HepG2 (cell line): ENCODE measurements at regions not wholly inside any gene's neighbourhood (a gene's known extent, or its start where the extent isn't known, plus 50 kb on each side); places are given as distances from the start of the nearest gene placed in this dataset.

Experiments
- ATAC-seq: fragments of 200-7000 bp; cut with Tn5 transposase; 3 replicates; pipeline ENCODE4 v1.9.1; 2020; ENCODE audit warnings: mild to moderate bottlenecking, moderate library complexity
- BruUV-seq: library from RNA; stranded (reverse); fragments of 400-500 nt; replicated peaks from 2 replicates; lab custom pipeline; 2021; lab: Mats Ljungman, UMichigan
- CTCF ChIA-PET: fragments of 300-600 bp; formaldehyde crosslinking; extraction: SDS; loops from one replicate; lab custom pipeline; 2021; ENCODE audit warnings: low total read pairs, inconsistent platforms, low intra/inter-chr PET ratio; lab: Yijun Ruan, JAX
- POLR2A ChIA-PET: fragments of 350-600 bp; sonication (Branson Sonifier 250); formaldehyde crosslinking; loops from one replicate; lab custom pipeline; 2020; ENCODE audit warnings: antibody characterized with exemption, inconsistent platforms; lab: Yijun Ruan, JAX
- DNase-seq: peaks from one replicate; pipeline ENCODE4 v3.0.0-alpha.2; 2015; ENCODE audit warnings: low spot score
- FAIRE-seq: peaks from 3 replicates; lab custom pipeline; 2011; peaks lifted over from hg19 to GRCh38; lab: Jason Lieb, UNC
- H2AFZ ChIP-seq: one replicate; pipeline ENCODE4 v1.6.1; 2011; ENCODE audit warnings: low read length, inconsistent platforms
- H3K27ac ChIP-seq: fragments of 300-600 bp; 3 replicates; pipeline ENCODE4 v1.8.0; 2011; ENCODE audit warnings: mixed run types, mild to moderate bottlenecking, mixed read lengths, low read length, inconsistent platforms; ENCODE audit not compliant: insufficient read depth; ENCODE audit errors: extremely low read length
- H3K27me3 ChIP-seq, 2 experiments: fragments of 200-600 bp in 1 of 2; 2 replicates in 1 of 2; 3 replicates in 1 of 2; pipeline versions ENCODE4 v1.6.0 to v1.8.0; 2011; ENCODE audit warnings: low read length in 2 of 2, mild to moderate bottlenecking in 2 of 2, moderate library complexity in 2 of 2, inconsistent platforms in 1 of 2; ENCODE audit not compliant: insufficient read depth in 2 of 2, control insufficient read depth in 1 of 2
- H3K36me3 ChIP-seq, 2 experiments: fragments of 200-600 bp in 1 of 2; replicated peaks in 1 of 2; 2 replicates in 1 of 2; 3 replicates in 1 of 2; pipeline versions ENCODE4 v1.5.1 to v1.8.0; 2011; ENCODE audit warnings: low read length in 2 of 2, inconsistent platforms in 1 of 2; ENCODE audit not compliant: insufficient read depth in 2 of 2, control insufficient read depth in 1 of 2
- H3K4me1 ChIP-seq: 2 replicates; pipeline ENCODE4 v1.5.1; 2012; ENCODE audit warnings: low read length, inconsistent platforms; ENCODE audit not compliant: insufficient read depth
- H3K4me2 ChIP-seq: 2 replicates; pipeline ENCODE4 v1.6.0; 2011; ENCODE audit warnings: low read depth, low read length, inconsistent platforms
- H3K4me3 ChIP-seq, 3 experiments: fragments of 200-600 bp in 1 of 3; sonication (generic), shearing (Covaris generic) in 1 of 3; replicated peaks in 1 of 3; 2 replicates each; pipeline ENCODE4 v1.5.1; 2011 to 2016; ENCODE audit warnings: low read length in 3 of 3, inconsistent platforms in 2 of 3, low read depth in 2 of 3, mild to moderate bottlenecking in 2 of 3, control low read depth in 1 of 3, mixed read lengths in 1 of 3; ENCODE audit not compliant: insufficient read depth in 1 of 3
- H3K79me2 ChIP-seq: one replicate; pipeline ENCODE4 v1.6.1; 2011; ENCODE audit warnings: low read length, inconsistent platforms; ENCODE audit not compliant: insufficient read depth
- H3K9ac ChIP-seq: 2 replicates; pipeline ENCODE4 v1.6.0; 2011; ENCODE audit warnings: mild to moderate bottlenecking, low read depth, low read length, inconsistent platforms; ENCODE audit not compliant: insufficient read depth
- H3K9me3 ChIP-seq: 2 replicates; pipeline ENCODE4 v1.5.1; 2012; ENCODE audit warnings: mild to moderate bottlenecking, low read length
- H4K20me1 ChIP-seq: 2 replicates; pipeline ENCODE4 v1.6.0; 2011; ENCODE audit warnings: inconsistent platforms, mild to moderate bottlenecking, low read length, moderate library complexity; ENCODE audit not compliant: insufficient read depth
- ATF7-NPFF ChIP-seq: sonication (generic); formaldehyde crosslinking; IDR thresholded peaks from 2 replicates; pipeline ENCODE4 v1.8.1; 2023; ENCODE audit warnings: mild to moderate bottlenecking, low read depth, missing genetic modification reagents, moderate library complexity
- CBFB ChIP-seq: sonication (generic); formaldehyde crosslinking; IDR thresholded peaks from 2 replicates; pipeline ENCODE4 v1.4.0; 2020; ENCODE audit warnings: missing genetic modification reagents
- EEA1 ChIP-seq: sonication (generic); formaldehyde crosslinking; IDR thresholded peaks from 2 replicates; pipeline ENCODE4 v1.5.1; 2020; ENCODE audit warnings: mild to moderate bottlenecking, missing genetic modification reagents, borderline replicate concordance
- IRX3 ChIP-seq: sonication (generic); formaldehyde crosslinking; IDR thresholded peaks from 2 replicates; pipeline ENCODE4 v1.8.1; 2023; ENCODE audit warnings: mild to moderate bottlenecking, low read depth, missing genetic modification reagents, borderline replicate concordance
- PRDM4 ChIP-seq: sonication (generic); formaldehyde crosslinking; IDR thresholded peaks from 2 replicates; pipeline ENCODE4 v1.9.0; 2021; ENCODE audit warnings: missing genetic modification reagents, borderline replicate concordance
- RCOR2 ChIP-seq: IDR thresholded peaks from 2 replicates; pipeline ENCODE4 v1.6.1; 2016; ENCODE audit warnings: missing biosample characterization, missing genetic modification reagents
- SIN3A ChIP-seq: IDR thresholded peaks from 2 replicates; pipeline ENCODE4 v1.6.1; 2011; ENCODE audit warnings: low read depth, mild to moderate bottlenecking, control low read depth, low read length, borderline replicate concordance
- SMARCC2 ChIP-seq: fragments of 450-650 bp; IDR thresholded peaks from 2 replicates; pipeline ENCODE4 v1.6.1; 2017; ENCODE audit warnings: antibody characterized with exemption, mild to moderate bottlenecking
- SRSF1 ChIP-seq: fragments of 200-400 bp; formaldehyde crosslinking; optimal IDR thresholded peaks from 2 replicates; pipeline ENCODE3; 2017; ENCODE audit warnings: mild to moderate bottlenecking, low read depth, low read length, moderate library complexity
- TEAD3 ChIP-seq: optimal IDR thresholded peaks from 2 replicates; pipeline ENCODE3; 2016; ENCODE audit warnings: borderline replicate concordance
- ZNF205 ChIP-seq: IDR thresholded peaks from 2 replicates; pipeline ENCODE4 v1.6.1; 2018; ENCODE audit warnings: missing biosample characterization, missing genetic modification reagents
- ZNF687 ChIP-seq: sonication (generic); formaldehyde crosslinking; IDR thresholded peaks from 2 replicates; pipeline ENCODE4 v1.5.1; 2020; ENCODE audit warnings: mild to moderate bottlenecking, missing genetic modification reagents, moderate library complexity
- WGBS: methylation state at CpG from one replicate; pipeline ENCODE4 v1.1.6; 2017; ENCODE audit warnings: low lambda C conversion rate; 5-methylcytosine and 5-hydroxymethylcytosine counted together
- in situ Hi-C: cut with HindIII; loops from 2 replicates; pipeline ENCODE4 v1.10.0; 2017; ENCODE audit warnings: low pct_unique_long_range_greater_than_20kb; ENCODE audit not compliant: extremely low pct_ligation_motif_present
- intact Hi-C: fragments of 100-400 bp; cut with micrococcal nuclease; formaldehyde crosslinking; loops from one replicate; pipeline ENCODE4 v1.10.0; 2022; ENCODE audit not compliant: unreplicated experiment
- TF ChIP-seq, protein P1 (sequence below): sonication (generic); formaldehyde crosslinking; IDR thresholded peaks from 2 replicates; pipeline ENCODE4 v1.4.0; 2020; ENCODE audit warnings: low read depth, mild to moderate bottlenecking, missing genetic modification reagents
- TF ChIP-seq, protein P2 (sequence below): sonication (generic); formaldehyde crosslinking; IDR thresholded peaks from 2 replicates; pipeline ENCODE4 v1.5.1; 2020; ENCODE audit warnings: missing genetic modification reagents, mild to moderate bottlenecking, borderline replicate concordance

DNA sequence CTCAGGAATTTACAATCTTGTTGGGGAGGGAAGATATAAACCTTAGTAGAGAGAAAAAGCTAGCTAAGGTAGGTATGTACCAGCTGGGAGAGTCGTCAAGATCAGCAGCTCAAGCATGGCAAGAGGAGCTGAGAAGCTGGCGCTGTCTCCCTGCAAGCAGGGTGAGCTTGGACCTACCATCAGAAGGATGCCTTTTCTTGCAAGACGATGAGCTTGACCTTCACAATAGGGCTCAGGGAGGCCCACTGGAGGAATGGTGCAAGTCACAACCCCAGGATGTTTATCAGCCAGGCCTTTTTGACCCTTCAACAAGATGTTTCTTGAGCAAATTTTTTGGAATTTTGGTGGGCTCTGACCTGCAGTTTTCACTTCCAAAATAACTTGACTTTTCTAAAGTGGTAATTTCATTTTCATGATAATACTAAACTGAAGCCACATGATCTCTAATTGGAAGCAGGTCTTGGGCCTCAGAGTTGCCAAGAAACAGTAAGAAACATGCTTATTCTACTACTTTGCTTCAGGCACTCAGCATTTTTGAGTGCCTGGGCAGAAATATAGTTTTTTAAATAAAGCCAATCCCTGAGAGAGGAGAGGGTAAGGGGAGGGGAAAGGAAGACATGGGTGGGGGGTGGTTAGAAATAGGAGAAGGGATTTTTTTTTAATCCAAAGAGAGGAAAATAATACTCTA lies 258.1 kb downstream of the CLIC5 start:
- WGBS, result 0% methylated on average over 3 of the region's 3 CpGs
- H3K79me2 ChIP-seq, result no peaks in the 10 kb centered on the region
- H3K4me1 ChIP-seq, result no peaks in the 10 kb centered on the region
- H3K27me3 ChIP-seq, result peaks cover 2 to 28% of the 10 kb centered on the region in 2 experiments; a peak in 3 of 5 replicates
- no peak overlapping the region for H3K4me3 ChIP-seq
- no peaks in the 10 kb centered on the region for H4K20me1 ChIP-seq
- H3K9ac ChIP-seq, result no peak overlapping the region
- ChIA-PET POLR2A (no interaction called here), CTCF (no interaction called here)
- no peak for ATAC-seq
- DNase-seq, result no peak
- H2AFZ ChIP-seq, result no peak overlapping the region
- FAIRE-seq, result no peak
- H3K4me2 ChIP-seq, result no peak overlapping the region
- H3K9me3 ChIP-seq, result no peaks in the 10 kb centered on the region
- no peak overlapping the region for H3K27ac ChIP-seq
- in situ Hi-C loops, result no loop called here
- BruUV-seq, result no TSS peak
- TF ChIP-seq EEA1, result no peak
- no peak for TF ChIP-seq SIN3A
- TF ChIP-seq IRX3 (CRISPR knock-in tag), result no peak
- TF ChIP-seq, protein P1, sequence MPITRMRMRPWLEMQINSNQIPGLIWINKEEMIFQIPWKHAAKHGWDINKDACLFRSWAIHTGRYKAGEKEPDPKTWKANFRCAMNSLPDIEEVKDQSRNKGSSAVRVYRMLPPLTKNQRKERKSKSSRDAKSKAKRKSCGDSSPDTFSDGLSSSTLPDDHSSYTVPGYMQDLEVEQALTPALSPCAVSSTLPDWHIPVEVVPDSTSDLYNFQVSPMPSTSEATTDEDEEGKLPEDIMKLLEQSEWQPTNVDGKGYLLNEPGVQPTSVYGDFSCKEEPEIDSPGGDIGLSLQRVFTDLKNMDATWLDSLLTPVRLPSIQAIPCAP (CRISPR knock-in tag), result no peak
- no peak for TF ChIP-seq TEAD3 (CRISPR knock-in tag)
- no peak for TF ChIP-seq ATF7-NPFF (CRISPR knock-in tag)
- TF ChIP-seq PRDM4 (CRISPR knock-in tag), result no peak
- no peak for TF ChIP-seq SMARCC2
- TF ChIP-seq ZNF205 (CRISPR knock-in tag), result no peak
- TF ChIP-seq ZNF687, result no peak
- TF ChIP-seq, protein P2, sequence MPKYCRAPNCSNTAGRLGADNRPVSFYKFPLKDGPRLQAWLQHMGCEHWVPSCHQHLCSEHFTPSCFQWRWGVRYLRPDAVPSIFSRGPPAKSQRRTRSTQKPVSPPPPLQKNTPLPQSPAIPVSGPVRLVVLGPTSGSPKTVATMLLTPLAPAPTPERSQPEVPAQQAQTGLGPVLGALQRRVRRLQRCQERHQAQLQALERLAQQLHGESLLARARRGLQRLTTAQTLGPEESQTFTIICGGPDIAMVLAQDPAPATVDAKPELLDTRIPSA (CRISPR knock-in tag), result no peak
- no peak for TF ChIP-seq RCOR2
- no peak for TF ChIP-seq SRSF1
- no peak for TF ChIP-seq CBFB (CRISPR knock-in tag)
- TF ChIP-seq, all 625 proteins: peak for 0
- intact Hi-C loops, result no loop called here
- H3K36me3 ChIP-seq, result no peaks in the 10 kb centered on the region
